ENCODE measurements at regions not wholly inside any gene's neighbourhood (a gene's known extent, or its start where the extent isn't known, plus 50 kb on each side); places are given as distances from the start of the nearest gene placed in this dataset.

DNA sequence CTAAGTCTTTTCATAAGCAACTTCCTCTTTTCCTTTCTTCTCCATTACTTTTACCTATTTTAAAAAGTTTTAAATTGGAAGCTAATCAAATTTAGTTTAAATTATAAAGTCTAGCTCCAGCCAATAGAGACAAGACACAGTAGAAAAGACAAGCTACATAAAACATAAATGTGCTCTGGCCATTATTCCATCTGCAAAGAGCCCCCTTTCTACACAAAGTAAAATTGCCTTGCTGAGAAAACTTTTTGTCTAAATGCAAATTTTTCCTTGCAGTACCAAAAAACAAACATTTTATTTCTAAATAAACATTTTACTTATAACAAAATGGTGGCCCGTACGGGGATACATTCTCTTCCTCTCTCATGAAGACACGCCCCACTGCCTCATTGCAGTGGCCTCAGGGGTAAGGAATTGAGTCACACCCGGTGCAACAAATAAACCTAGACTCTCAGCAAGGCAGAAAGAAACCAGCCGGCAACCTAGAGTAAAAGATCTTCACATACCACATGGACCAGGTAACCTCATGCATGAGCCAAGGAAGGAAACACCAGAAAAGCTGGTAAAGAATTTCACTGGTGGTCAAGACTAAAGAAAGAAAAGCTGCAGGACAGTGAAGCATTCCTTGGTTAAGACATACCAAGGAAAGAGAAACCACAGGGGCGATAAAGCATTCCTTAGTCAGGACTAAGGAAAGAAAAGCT, 71.6 kb upstream of the ZNF746 start (continued):
- TF ChIP-seq CTCF (IDR thresholded peaks at IDR 0.05; ENCODE audit: low read depth, low read length, missing input control) (no peak), JUND (IDR thresholded peaks at IDR 0.05) (no peak), RAD21 (IDR thresholded peaks at IDR 0.05) (no peak), YY1 (IDR thresholded peaks at IDR 0.05) (no peak), TAF1 (conservative IDR thresholded peaks at IDR 0.05) (no peak), NR2F2 (IDR thresholded peaks at IDR 0.05) (no peak), HNF4A (conservative IDR thresholded peaks at IDR 0.05) (no peak)
- TF ChIP-seq, protein P1, sequence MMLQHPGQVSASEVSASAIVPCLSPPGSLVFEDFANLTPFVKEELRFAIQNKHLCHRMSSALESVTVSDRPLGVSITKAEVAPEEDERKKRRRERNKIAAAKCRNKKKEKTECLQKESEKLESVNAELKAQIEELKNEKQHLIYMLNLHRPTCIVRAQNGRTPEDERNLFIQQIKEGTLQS (IDR thresholded peaks at IDR 0.05) = no peak

GRCh38 chr7:149568218-149568617, 70.6 kb upstream of the ZNF746 start:
- over 99% methylated on average over 5 of the region's 5 CpGs for WGBS
- Histone ChIP-seq H3K4me3 (ENCODE audit: low read depth in 1 of 3, low read length in 3 of 3) (no peak overlapping the region), H3K9me3 (ENCODE audit: control insufficient read depth in 4 of 4, low read length in 3 of 4) (peaks cover 0 to 12% (median 3%) of the 10 kb centered on the region in 4 donors), H3K36me3 (ENCODE audit: control insufficient read depth in 4 of 4, insufficient read depth in 3 of 4, low read depth in 1 of 4, low read length in 3 of 4) (peaks cover 0 to 8% (median 7%) of the 10 kb centered on the region in 4 donors), H3K27ac (ENCODE audit: low read depth in 1 of 2, low read length in 2 of 2) (no peak overlapping the region), H3K9ac (ENCODE audit: low read depth in 1 of 2, low read length in 2 of 2) (no peak overlapping the region), H3K4me1 (ENCODE audit: control insufficient read depth in 4 of 4, insufficient read depth in 4 of 4, low read length in 3 of 4) (no peaks in the 10 kb centered on the region), H3K27me3 (ENCODE audit: control insufficient read depth in 4 of 4, insufficient read depth in 4 of 4, low read length in 3 of 4) (no peaks in the 10 kb centered on the region)
- DNase-seq (ENCODE audit: low spot score) = no peak
- TF ChIP-seq HNF4G (IDR thresholded peaks at IDR 0.05) = no peak
- no peak for TF ChIP-seq SP1 (IDR thresholded peaks at IDR 0.05)
- TF ChIP-seq GABPA (IDR thresholded peaks at IDR 0.05 in 1 of 2, conservative IDR thresholded peaks at IDR 0.05 in 1 of 2) = no peak
- TF ChIP-seq EGR1 (IDR thresholded peaks at IDR 0.05; ENCODE audit: low read depth in 2 of 2) = no peak
- no peak for TF ChIP-seq JUND (IDR thresholded peaks at IDR 0.05)
- no peak for TF ChIP-seq FOXA1 (IDR thresholded peaks at IDR 0.05)
- no peak for TF ChIP-seq YY1 (IDR thresholded peaks at IDR 0.05)
- no peak for TF ChIP-seq RAD21 (IDR thresholded peaks at IDR 0.05)

DNA sequence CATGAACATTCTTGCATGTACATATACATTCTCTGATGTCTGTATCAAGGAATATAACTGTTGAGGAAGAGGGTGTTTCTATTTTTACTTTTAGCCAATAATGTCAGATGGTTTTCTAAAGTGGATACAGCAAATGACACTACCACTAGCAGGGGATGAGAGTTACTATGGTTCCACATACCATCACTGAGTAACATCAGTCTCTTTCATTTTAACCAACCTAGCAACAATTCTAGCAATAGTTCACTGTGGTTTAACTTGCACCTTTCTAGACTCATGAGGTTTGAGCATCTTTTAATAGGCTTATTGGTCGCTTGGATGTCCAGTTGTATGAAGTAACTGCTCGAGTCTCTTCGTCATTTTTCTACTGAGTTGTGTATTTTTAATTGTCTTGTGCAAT, 68.5 kb upstream of the ZNF746 start:
- Histone ChIP-seq H3K9ac (ENCODE audit: low read depth in 1 of 2, low read length in 2 of 2) (no peak overlapping the region), H3K9me3 (ENCODE audit: control insufficient read depth in 4 of 4, low read length in 3 of 4) (peaks cover 0 to 12% (median 3%) of the 10 kb centered on the region in 4 donors), H3K27me3 (ENCODE audit: control insufficient read depth in 4 of 4, insufficient read depth in 4 of 4, low read length in 3 of 4) (no peaks in the 10 kb centered on the region), H3K4me3 (ENCODE audit: low read depth in 1 of 3, low read length in 3 of 3) (no peak overlapping the region), H3K36me3 (ENCODE audit: control insufficient read depth in 4 of 4, insufficient read depth in 3 of 4, low read depth in 1 of 4, low read length in 3 of 4) (peaks cover 0 to 8% (median 7%) of the 10 kb centered on the region in 4 donors), H3K27ac (ENCODE audit: low read depth in 1 of 2, low read length in 2 of 2) (no peak overlapping the region), H3K4me1 (ENCODE audit: control insufficient read depth in 4 of 4, insufficient read depth in 4 of 4, low read length in 3 of 4) (no peaks in the 10 kb centered on the region)
- TF ChIP-seq HNF4G (IDR thresholded peaks at IDR 0.05) (no peak), RXRA (IDR thresholded peaks at IDR 0.05) (no peak), CTCF (IDR thresholded peaks at IDR 0.05; ENCODE audit: low read depth, low read length, missing input control) (no peak), FOXA2 (IDR thresholded peaks at IDR 0.05) (no peak), EGR1 (IDR thresholded peaks at IDR 0.05; ENCODE audit: low read depth in 2 of 2) (no peak), JUND (IDR thresholded peaks at IDR 0.05) (no peak), HNF4A (conservative IDR thresholded peaks at IDR 0.05) (no peak), NR2F2 (IDR thresholded peaks at IDR 0.05) (no peak)
- TF ChIP-seq, protein P2, sequence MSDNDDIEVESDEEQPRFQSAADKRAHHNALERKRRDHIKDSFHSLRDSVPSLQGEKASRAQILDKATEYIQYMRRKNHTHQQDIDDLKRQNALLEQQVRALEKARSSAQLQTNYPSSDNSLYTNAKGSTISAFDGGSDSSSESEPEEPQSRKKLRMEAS (IDR thresholded peaks at IDR 0.05) = no peak
- TF ChIP-seq, protein P1 (IDR thresholded peaks at IDR 0.05) = no peak
- over 99% methylated on average over 3 of the region's 3 CpGs for WGBS
- DNase-seq (ENCODE audit: low spot score) = no peak
